SH-SY5Y (cell line): ENCODE measurements at regions not wholly inside any gene's neighbourhood (a gene's known extent, or its start where the extent isn't known, plus 50 kb on each side); places are given as distances from the start of the nearest gene placed in this dataset.

Source experiments
- GATA2 ChIP-seq: IDR thresholded peaks from 2 replicates; pipeline ENCODE4 v1.6.1; 2011; ENCODE audit warnings: mild to moderate bottlenecking, low read depth, low read length
- GATA3 ChIP-seq: IDR thresholded peaks from 2 replicates; pipeline ENCODE4 v1.6.1; 2011; ENCODE audit warnings: low read depth, mild to moderate bottlenecking, low read length, moderate library complexity

DNA sequence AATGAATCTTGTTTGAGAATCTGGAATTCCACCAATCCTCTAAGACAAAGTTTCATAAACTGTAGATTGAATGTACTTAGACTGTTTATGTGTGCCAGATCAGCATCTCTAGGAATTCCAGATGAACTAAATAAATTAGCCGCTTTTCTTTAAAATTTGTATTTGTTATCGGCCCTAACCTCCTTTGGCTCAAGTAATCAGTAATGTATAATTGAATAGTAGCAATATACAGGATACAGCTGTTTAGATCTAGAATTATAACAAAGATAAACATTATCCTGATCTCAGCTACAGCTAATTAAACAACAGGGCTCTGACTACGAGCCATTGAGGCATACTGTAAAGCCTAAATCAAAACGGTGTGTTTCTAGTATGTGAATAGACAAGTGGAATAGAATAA is 120.3 kb downstream of the CYB561 start:
- TF ChIP-seq GATA2 (no peak), GATA3 (no peak)
